HG03175 (cell line): ENCODE measurements at regions not wholly inside any gene's neighbourhood (a gene's known extent, or its start where the extent isn't known, plus 50 kb on each side); places are given as distances from the start of the nearest gene placed in this dataset.
"Not testable (repeated sequence)": the region's sequence is repeated elsewhere in the genome, so short reads cannot be mapped to it uniquely, and the experiment has no call there.

Experiments
- ATAC-seq: cut with Tn5 transposase; IDR thresholded peaks from one replicate; pipeline ENCODE4 v1.9.1; 2021; ENCODE audit warnings: mild to moderate bottlenecking, moderate library complexity; ENCODE audit not compliant: unreplicated experiment

GRCh38 chrX:40852586-40852985 is 117.2 kb upstream of the MED14 start:
- no peak for ATAC-seq

DNA sequence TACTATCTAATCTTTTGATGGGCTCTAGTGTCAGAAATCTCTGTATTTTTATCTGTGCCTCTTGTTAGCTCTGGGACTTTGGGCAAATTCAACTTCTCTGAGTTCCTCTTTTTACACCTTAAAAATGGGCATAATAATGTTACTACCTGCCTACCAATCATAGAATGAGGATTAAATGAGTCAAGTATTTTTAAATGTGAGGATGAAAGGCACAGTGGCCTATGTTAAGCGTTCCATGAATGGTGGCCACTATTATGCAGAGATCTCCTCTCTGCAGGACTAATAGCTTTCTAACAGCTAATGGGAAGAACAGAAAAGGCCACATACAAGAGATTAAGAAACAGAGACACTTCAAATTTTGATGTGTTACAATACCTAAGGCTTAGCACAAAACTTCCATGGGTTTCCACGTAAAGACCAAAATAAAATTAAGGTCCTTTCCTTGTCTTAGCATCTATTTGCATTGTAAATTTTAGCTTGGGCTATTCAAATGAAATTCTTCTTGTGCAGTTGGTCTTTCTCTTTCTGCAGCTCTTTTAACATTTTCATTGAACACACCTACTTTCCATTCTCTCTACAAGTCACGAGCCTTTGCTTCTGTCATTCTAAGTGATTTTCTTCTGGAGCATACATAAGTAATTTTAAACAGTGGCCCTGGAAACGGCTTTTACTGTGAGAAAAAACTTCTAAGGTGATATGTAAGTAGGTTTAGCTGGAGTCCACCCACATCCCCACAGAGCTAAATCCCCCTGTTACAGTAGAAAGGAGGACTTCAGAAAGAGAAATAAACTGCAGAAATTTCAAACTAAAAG is 117.9 kb upstream of the MED14 start:
- no peak for ATAC-seq

DNA sequence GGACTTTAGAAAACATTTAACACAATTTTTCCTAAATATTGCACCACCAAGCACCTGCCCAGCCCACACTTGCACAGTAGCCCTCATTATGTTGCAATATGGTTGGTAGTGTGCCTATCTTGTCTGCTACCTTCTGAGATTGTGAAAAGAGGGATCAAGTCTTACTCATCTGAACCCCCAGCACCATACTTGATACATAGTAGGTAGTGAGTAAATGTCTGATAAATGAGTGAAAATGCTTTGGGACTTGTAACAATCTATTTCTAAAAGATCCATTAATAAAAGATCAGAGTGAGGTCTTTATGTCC is 118.4 kb upstream of the MED14 start:
- ATAC-seq: no peak

GRCh38 chrX:40854242-40854641 is 118.9 kb upstream of the MED14 start:
- ATAC-seq: no peak

DNA sequence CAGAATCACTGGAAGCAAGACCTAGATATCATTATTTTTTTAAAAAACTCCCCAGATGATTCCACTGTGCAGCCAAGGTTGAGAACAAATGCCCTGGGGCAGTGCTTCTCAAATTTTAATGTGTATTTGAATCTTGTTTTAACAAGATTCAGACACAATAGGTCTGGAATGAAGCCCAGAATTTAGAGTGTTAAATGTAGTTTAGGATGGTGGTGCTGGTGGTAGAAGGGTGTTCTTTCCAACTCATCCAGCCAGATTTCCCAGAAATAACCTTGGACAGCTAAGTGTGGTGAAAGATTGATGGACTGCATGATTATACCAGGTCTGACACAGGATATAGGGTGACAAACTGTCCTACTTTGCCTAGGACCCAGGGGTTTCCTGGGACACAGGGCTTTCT is 120.1 kb upstream of the MED14 start:
- ATAC-seq: no peak

DNA sequence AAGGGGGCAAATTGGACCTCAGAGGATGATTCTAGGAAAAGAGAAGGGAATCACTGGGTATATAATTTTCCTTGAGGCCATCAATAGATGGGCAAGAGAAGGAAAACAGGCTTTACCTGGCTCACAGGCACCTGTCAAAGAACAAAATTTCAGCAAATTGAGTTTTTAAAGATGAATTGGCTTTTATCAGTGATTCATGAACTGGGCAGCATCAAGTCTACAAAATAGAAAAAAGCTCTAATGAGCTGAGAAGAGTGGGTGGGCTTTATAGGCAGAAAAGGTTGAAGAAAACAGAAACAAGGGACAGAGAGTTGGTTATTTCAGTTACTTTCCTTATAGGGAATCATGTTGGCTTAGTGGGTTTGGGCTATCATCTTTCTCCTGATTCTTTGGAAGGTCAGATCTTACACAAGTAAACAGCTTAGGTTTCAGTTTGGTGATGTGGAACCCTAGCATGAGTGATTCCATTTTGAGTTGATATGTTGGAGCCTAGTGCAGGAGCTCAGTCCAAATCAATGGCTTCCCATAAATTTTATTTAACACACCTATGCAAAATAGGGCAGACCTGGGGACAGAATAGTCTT is 120.7 kb upstream of the MED14 start:
- ATAC-seq: no peak

GRCh38 chrX:40861952-40862554 is 126.7 kb upstream of the MED14 start:
- ATAC-seq: not testable (repeated sequence)

DNA sequence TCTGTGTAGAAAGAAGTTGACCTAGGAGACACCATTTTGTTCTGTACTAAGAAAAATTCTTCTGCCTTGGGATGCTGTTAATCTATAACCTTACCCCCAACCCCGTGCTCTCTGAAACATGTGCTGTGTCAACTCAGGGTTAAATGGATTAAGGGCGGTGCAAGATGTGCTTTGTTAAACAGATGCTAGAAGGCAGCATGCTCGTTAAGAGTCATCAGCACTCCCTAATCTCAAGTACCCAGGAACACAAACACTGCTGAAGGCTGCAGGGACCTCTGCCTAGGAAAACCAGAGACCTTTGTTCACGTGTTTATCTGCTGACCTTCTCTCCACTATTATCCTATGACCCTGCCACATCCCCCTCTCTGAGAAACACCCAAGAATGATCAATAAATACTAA is 127.9 kb upstream of the MED14 start:
- not testable (repeated sequence) for ATAC-seq

GRCh38 chrX:40863671-40864070 is 128.3 kb upstream of the MED14 start:
- no peak for ATAC-seq

DNA sequence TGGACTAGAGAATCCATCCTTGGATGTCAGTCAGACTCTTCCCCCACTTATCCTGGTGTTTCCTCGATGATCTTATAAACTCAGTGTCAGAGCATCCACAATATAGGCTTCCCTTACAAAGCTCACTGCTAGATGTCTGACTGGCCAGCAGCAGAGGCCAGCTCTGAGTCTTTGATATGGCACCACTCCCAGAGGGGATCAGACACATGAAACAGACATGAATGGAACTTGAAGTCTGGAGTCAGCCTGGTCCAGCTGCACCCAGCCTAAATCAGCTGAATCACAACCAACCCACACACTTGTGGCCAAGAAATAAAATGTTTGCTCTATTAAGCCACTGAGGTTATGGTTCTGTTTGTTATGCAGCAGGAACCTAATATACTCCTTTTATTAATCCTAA is 129.6 kb upstream of the MED14 start:
- no peak for ATAC-seq

DNA sequence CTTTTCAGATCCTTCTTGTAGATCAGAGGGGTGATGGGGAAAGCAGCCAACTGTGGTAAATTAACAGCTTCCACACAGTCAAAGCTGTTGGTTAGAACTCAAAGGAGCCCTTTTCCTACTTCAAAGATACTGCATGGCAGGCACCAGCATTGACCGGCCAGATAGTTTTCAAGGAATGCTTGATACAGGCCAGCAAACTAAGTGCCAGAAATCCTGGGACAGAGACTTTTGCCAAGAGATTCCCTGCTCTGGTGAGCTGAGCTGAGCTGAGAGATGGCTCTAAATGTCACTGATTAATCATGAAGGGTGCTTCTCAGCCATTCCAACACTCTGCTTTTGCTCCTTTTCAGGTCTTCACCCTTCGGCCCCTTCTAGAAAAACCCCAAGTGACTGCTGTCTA is 131.6 kb upstream of the MED14 start:
- no peak for ATAC-seq

DNA sequence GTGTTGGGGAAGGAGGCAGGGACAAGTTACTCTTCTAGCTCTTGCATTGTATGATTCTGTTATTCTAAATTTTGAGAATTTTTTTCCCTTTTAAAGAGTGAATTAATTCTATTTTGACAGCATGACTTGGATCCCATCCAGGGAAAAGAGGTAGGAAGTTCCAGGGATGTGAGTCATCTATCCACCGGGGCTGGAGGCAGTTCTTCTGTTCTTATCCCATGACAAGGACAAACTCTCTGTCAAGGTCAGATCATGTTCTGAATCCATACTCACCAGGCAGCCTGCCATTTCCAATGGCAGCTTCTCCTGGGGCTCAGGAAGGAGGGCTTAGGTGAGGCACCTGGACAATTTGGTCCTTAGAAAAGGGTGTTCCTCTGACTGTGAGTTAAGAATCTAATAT is 132.0 kb upstream of the MED14 start:
- no peak for ATAC-seq

DNA sequence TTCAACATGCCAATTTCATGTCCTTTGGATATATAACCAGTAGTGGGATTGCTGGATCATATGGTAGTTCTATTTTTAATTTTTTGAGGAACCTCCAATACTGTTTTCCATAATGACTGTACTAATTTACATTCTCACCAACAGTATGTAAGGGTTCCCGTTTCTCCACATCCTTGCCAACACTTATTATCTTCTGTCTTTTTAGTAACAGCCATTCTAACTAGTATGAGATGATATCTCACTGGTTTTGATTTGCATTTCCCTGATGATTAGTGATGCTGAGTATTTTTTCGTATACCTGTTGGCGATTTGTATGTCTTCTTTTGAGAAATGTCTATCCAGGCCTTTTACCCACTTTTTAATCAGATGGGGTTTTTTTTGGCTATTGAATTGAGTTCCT is 133.5 kb upstream of the MED14 start:
- ATAC-seq: no peak

- ATAC-seq: not testable (repeated sequence)
Measured at GRCh38 chrX:40870982-40871381, 135.6 kb upstream of the MED14 start.

- ATAC-seq: peak; percentile 64
Measured at GRCh38 chrX:40871385-40872082, 136.2 kb upstream of the MED14 start.

- no peak for ATAC-seq
Measured at GRCh38 chrX:40872351-40872750, 137.0 kb upstream of the MED14 start.

DNA sequence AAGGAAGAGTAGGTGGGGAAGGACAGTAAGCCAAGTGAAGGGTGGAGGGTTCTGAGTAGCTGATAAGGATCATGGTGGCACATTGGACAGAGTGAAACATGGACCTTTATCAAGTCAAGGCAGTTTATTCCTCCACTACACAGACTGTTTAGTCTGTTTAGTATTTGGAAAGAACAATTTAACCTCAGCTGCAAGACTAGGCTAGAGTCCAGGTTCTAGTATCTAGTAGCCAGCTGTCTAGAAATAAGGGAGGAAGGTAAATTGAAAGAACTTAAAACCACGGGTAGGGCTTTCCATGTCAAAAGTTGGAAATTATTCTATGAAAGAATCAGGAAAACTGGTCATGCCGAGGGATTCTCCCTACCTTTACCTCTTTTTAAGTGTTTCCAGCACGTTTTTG is 140.1 kb upstream of the MED14 start:
- ATAC-seq: no peak

DNA sequence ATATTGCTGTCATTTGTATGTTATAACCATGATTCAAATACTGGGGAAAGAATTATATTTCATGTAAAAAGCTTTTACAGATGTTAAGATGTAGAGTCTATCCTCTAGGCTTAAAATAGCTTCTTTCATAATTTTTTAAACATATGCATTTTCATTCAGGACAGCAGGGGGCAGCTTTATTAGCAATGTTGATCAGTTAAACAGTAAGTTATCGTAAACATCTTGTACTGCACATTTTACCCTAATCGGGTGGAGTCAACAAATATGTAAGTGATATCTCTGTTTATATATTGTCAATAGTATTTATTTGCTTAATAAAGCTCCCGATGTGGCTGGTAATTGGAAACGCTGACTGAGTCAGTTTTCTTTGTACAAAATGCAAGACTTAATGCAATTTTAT is 142.5 kb upstream of the MED14 start:
- no peak for ATAC-seq

GRCh38 chrX:40878766-40879165 is 143.4 kb upstream of the MED14 start:
- no peak for ATAC-seq

DNA sequence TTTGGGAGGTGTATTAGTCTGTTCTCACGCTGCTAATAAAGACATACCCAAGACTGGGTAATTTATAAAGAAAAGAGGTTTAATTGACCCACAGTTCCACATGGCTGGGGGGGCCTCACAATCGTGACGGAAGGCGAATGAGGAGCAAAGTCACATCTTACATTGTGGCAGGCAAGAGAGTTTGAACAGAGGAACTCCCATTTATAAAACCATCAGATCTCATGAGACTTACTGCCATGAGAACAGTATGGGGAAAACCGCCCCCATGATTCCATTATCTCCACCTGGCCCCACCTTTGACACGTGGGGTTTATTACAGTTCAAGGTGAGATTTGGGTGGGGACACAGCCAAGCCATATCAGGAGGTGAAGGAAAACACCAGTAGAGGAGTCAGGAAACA is 143.8 kb upstream of the MED14 start:
- not testable (repeated sequence) for ATAC-seq

GRCh38 chrX:40880712-40881111 is 145.4 kb upstream of the MED14 start:
- no peak for ATAC-seq
